ENCODE measurements at regions not wholly inside any gene's neighbourhood (a gene's known extent, or its start where the extent isn't known, plus 50 kb on each side); places are given as distances from the start of the nearest gene placed in this dataset.
"Not testable (repeated sequence)": the region's sequence is repeated elsewhere in the genome, so short reads cannot be mapped to it uniquely, and the experiment has no call there.

- DNase-seq (ENCODE audit: low read depth in 2 of 3, low spot score in 2 of 3) = peak in 1 of 3 donors; percentile 35
These were observed 64.1 kb upstream of the MMS22L start for GRCh38 chr6:97347111-97347510.

- no peak for DNase-seq (ENCODE audit: low read depth in 2 of 3, low spot score in 2 of 3)
These were observed 78.3 kb upstream of the MMS22L start for GRCh38 chr6:97361286-97361685.

GRCh38 chr6:97364327-97364726 is 81.3 kb upstream of the MMS22L start:
- DNase-seq (ENCODE audit: low read depth in 2 of 3, low spot score in 2 of 3) = no peak

- DNase-seq (ENCODE audit: low read depth in 2 of 3, low spot score in 2 of 3) = not testable (repeated sequence)
These were observed 99.1 kb upstream of the MMS22L start for GRCh38 chr6:97382071-97382470.

- DNase-seq (ENCODE audit: low read depth in 2 of 3, low spot score in 2 of 3) = no peak
These were observed 109.7 kb upstream of the MMS22L start for GRCh38 chr6:97392735-97393134.

- DNase-seq (ENCODE audit: low read depth in 2 of 3, low spot score in 2 of 3) = peak; percentile 25 to 75 (median 42)
These were observed 111.2 kb upstream of the MMS22L start for GRCh38 chr6:97394160-97394748.

GRCh38 chr6:97396880-97397279 is 113.9 kb upstream of the MMS22L start:
- no peak for DNase-seq (ENCODE audit: low read depth in 2 of 3, low spot score in 2 of 3)

GRCh38 chr6:97399208-97399607 is 116.2 kb upstream of the MMS22L start:
- no peak for DNase-seq (ENCODE audit: low read depth in 2 of 3, low spot score in 2 of 3)

- no peak for DNase-seq (ENCODE audit: low read depth in 2 of 3, low spot score in 2 of 3)
These were observed 118.5 kb upstream of the MMS22L start for GRCh38 chr6:97401533-97401932.

- DNase-seq (ENCODE audit: low read depth in 2 of 3, low spot score in 2 of 3) = no peak
These were observed 122.9 kb upstream of the MMS22L start for GRCh38 chr6:97405818-97406409.

GRCh38 chr6:97406633-97407032 is 123.6 kb upstream of the MMS22L start:
- DNase-seq (ENCODE audit: low read depth in 2 of 3, low spot score in 2 of 3) = no peak

- no peak for DNase-seq (ENCODE audit: low read depth in 2 of 3, low spot score in 2 of 3)
These were observed 128.6 kb upstream of the MMS22L start for GRCh38 chr6:97411610-97412009.

- DNase-seq (ENCODE audit: low read depth in 2 of 3, low spot score in 2 of 3) = no peak
These were observed 129.5 kb upstream of the MMS22L start for GRCh38 chr6:97412511-97412910.

- no peak for DNase-seq (ENCODE audit: low read depth in 2 of 3, low spot score in 2 of 3)
These were observed 139.2 kb upstream of the MMS22L start for GRCh38 chr6:97422171-97422570.

- DNase-seq (ENCODE audit: low read depth in 2 of 3, low spot score in 2 of 3) = no peak
These were observed 140.2 kb upstream of the MMS22L start for GRCh38 chr6:97423190-97423589.

- no peak for DNase-seq (ENCODE audit: low read depth in 2 of 3, low spot score in 2 of 3)
These were observed 144.6 kb upstream of the MMS22L start for GRCh38 chr6:97427648-97428047.

- peak in 2 of 3 donors; percentile 11 to 21 for DNase-seq (ENCODE audit: low read depth in 2 of 3, low spot score in 2 of 3)
These were observed 154.1 kb upstream of the MMS22L start for GRCh38 chr6:97437087-97437486.

- DNase-seq (ENCODE audit: low read depth in 2 of 3, low spot score in 2 of 3) = no peak
These were observed 155.1 kb upstream of the MMS22L start for GRCh38 chr6:97438011-97438671.

- peak in 2 of 3 donors; percentile 2 to 4 for DNase-seq (ENCODE audit: low read depth in 2 of 3, low spot score in 2 of 3)
These were observed 157.7 kb upstream of the MMS22L start for GRCh38 chr6:97440590-97441176.

GRCh38 chr6:97443408-97444080 is 160.5 kb upstream of the MMS22L start:
- DNase-seq (ENCODE audit: low read depth in 2 of 3, low spot score in 2 of 3) = no peak

- no peak for DNase-seq (ENCODE audit: low read depth in 2 of 3, low spot score in 2 of 3)
These were observed 162.4 kb upstream of the MMS22L start for GRCh38 chr6:97445407-97445806.
